ENCODE measurements at regions not wholly inside any gene's neighbourhood (a gene's known extent, or its start where the extent isn't known, plus 50 kb on each side); places are given as distances from the start of the nearest gene placed in this dataset.

GRCh38 chr6:81820422-81820821 is 67.9 kb upstream of the TENT5A start:
- Histone ChIP-seq H3K9me3 (no peaks in the 10 kb centered on the region), H3K4me1 (ENCODE audit: insufficient read depth) (no peaks in the 10 kb centered on the region), H3K27ac (no peak overlapping the region), H3K36me3 (no peaks in the 10 kb centered on the region), H3K4me3 (no peak overlapping the region), H3K27me3 (no peaks in the 10 kb centered on the region)
- TF ChIP-seq EP300 (IDR thresholded peaks at IDR 0.05) (no peak), POLR2A (IDR thresholded peaks at IDR 0.05) (no peak)
- TF ChIP-seq, protein P1, sequence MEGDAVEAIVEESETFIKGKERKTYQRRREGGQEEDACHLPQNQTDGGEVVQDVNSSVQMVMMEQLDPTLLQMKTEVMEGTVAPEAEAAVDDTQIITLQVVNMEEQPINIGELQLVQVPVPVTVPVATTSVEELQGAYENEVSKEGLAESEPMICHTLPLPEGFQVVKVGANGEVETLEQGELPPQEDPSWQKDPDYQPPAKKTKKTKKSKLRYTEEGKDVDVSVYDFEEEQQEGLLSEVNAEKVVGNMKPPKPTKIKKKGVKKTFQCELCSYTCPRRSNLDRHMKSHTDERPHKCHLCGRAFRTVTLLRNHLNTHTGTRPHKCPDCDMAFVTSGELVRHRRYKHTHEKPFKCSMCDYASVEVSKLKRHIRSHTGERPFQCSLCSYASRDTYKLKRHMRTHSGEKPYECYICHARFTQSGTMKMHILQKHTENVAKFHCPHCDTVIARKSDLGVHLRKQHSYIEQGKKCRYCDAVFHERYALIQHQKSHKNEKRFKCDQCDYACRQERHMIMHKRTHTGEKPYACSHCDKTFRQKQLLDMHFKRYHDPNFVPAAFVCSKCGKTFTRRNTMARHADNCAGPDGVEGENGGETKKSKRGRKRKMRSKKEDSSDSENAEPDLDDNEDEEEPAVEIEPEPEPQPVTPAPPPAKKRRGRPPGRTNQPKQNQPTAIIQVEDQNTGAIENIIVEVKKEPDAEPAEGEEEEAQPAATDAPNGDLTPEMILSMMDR (IDR thresholded peaks at IDR 0.05) = no peak
- intact Hi-C loops (cut with DNase I) = no loop called here
- WGBS, 3 donors = 51 to 64% (median 61%) methylated on average over 2 of the region's 2 CpGs
- no peak for DNase-seq

DNA sequence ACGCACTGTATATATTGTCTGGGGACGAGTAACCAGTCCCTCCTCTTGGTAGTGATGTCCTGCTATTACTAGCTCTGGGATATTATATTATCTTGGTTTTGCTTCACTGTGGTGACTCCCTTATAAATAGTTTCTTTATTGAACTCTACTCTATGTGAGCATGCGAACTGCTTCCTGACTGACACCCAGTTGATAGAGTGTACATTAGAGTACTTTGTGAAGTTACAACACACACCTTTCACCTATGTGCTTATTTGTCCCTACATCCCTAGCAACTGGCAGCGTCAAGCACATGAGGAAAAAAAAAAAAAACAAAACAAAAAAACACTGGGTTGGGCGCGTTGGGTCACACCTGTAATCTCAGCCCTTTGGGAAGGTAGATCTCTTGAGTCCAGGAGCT is 67.3 kb upstream of the TENT5A start:
- Histone ChIP-seq H3K9me3 (no peaks in the 10 kb centered on the region), H3K36me3 (no peaks in the 10 kb centered on the region), H3K27ac (no peak overlapping the region), H3K4me1 (ENCODE audit: insufficient read depth) (no peaks in the 10 kb centered on the region), H3K4me3 (no peak overlapping the region), H3K27me3 (no peaks in the 10 kb centered on the region)
- intact Hi-C loops (cut with DNase I) = no loop called here
- TF ChIP-seq, protein P1 (IDR thresholded peaks at IDR 0.05) = no peak
- TF ChIP-seq POLR2A (IDR thresholded peaks at IDR 0.05) = no peak
- TF ChIP-seq EP300 (IDR thresholded peaks at IDR 0.05) = no peak
- 95 to 98% (median 98%) methylated on average over 6 of the region's 6 CpGs for WGBS, 3 donors
- no peak for DNase-seq

- Histone ChIP-seq H3K27ac (no peak overlapping the region), H3K27me3 (no peaks in the 10 kb centered on the region), H3K36me3 (no peaks in the 10 kb centered on the region), H3K4me3 (no peak overlapping the region), H3K9me3 (no peaks in the 10 kb centered on the region), H3K4me1 (ENCODE audit: insufficient read depth) (no peaks in the 10 kb centered on the region)
- no peak for DNase-seq
- TF ChIP-seq, protein P1 (IDR thresholded peaks at IDR 0.05) = no peak
- TF ChIP-seq EP300 (IDR thresholded peaks at IDR 0.05) (no peak), POLR2A (IDR thresholded peaks at IDR 0.05) (no peak)
- intact Hi-C loops (cut with DNase I) = no loop called here
- 80 to 83% (median 81%) methylated on average over 2 of the region's 2 CpGs for WGBS, 3 donors
These were observed 66.5 kb upstream of the TENT5A start for GRCh38 chr6:81818901-81819361.

- TF ChIP-seq POLR2A (IDR thresholded peaks at IDR 0.05) = no peak
- TF ChIP-seq EP300 (IDR thresholded peaks at IDR 0.05) = no peak
- TF ChIP-seq, protein P1 (IDR thresholded peaks at IDR 0.05) = no peak
- H3K27ac ChIP-seq = no peak overlapping the region
- no peaks in the 10 kb centered on the region for H3K4me1 ChIP-seq (ENCODE audit: insufficient read depth)
- no peaks in the 10 kb centered on the region for H3K27me3 ChIP-seq
- intact Hi-C loops (cut with DNase I) = no loop called here
- H3K4me3 ChIP-seq = no peak overlapping the region
- no peaks in the 10 kb centered on the region for H3K9me3 ChIP-seq
- no peak for DNase-seq
- no peaks in the 10 kb centered on the region for H3K36me3 ChIP-seq
- 74 to 82% (median 77%) methylated on average over 2 of the region's 2 CpGs for WGBS, 3 donors
These were observed 63.9 kb upstream of the TENT5A start for GRCh38 chr6:81816380-81816779.
